ENCODE measurements at regions not wholly inside any gene's neighbourhood (a gene's known extent, or its start where the extent isn't known, plus 50 kb on each side); places are given as distances from the start of the nearest gene placed in this dataset.
"Not testable (repeated sequence)": the region's sequence is repeated elsewhere in the genome, so short reads cannot be mapped to it uniquely, and the experiment has no call there.

GRCh38 chr1:83508485-83509151 is 490.3 kb downstream of the TTLL7 start:
- no peak for DNase-seq

GRCh38 chr1:83505148-83505547 is 493.8 kb downstream of the TTLL7 start:
- DNase-seq: no peak

GRCh38 chr1:83503153-83503552 is 495.8 kb downstream of the TTLL7 start:
- no peak for DNase-seq

- DNase-seq: no peak
Observed at GRCh38 chr1:83500987-83501591, 497.8 kb downstream of the TTLL7 start.

GRCh38 chr1:83500531-83500930 is 498.4 kb downstream of the TTLL7 start:
- DNase-seq: no peak

- DNase-seq: no peak
Observed at GRCh38 chr1:83499998-83500397, 498.9 kb downstream of the TTLL7 start.

GRCh38 chr1:83497563-83497962 is 501.4 kb downstream of the TTLL7 start:
- no peak for DNase-seq

- DNase-seq: no peak
Observed at GRCh38 chr1:83495560-83495959, 503.4 kb downstream of the TTLL7 start.

GRCh38 chr1:83493633-83494032 is 505.3 kb downstream of the TTLL7 start:
- DNase-seq: no peak

GRCh38 chr1:83491930-83492329 is 507.0 kb downstream of the TTLL7 start:
- DNase-seq: no peak

GRCh38 chr1:83490988-83491387 is 507.9 kb downstream of the TTLL7 start:
- DNase-seq: no peak

GRCh38 chr1:83488105-83488504 is 510.8 kb downstream of the TTLL7 start:
- not testable (repeated sequence) for DNase-seq

GRCh38 chr1:83487460-83487859 is 511.5 kb downstream of the TTLL7 start:
- not testable (repeated sequence) for DNase-seq

- not testable (repeated sequence) for DNase-seq
Observed at GRCh38 chr1:83485314-83486019, 513.5 kb downstream of the TTLL7 start.

- DNase-seq: not testable (repeated sequence)
Observed at GRCh38 chr1:83481284-83481683, 517.6 kb downstream of the TTLL7 start.

- not testable (repeated sequence) for DNase-seq
Observed at GRCh38 chr1:83479591-83480239, 519.2 kb downstream of the TTLL7 start.

GRCh38 chr1:83478127-83478526 is 520.8 kb downstream of the TTLL7 start:
- DNase-seq: not testable (repeated sequence)

GRCh38 chr1:83476518-83476917 is 522.4 kb downstream of the TTLL7 start:
- not testable (repeated sequence) for DNase-seq

GRCh38 chr1:83474946-83475345 is 524.0 kb downstream of the TTLL7 start:
- DNase-seq: not testable (repeated sequence)

GRCh38 chr1:83473986-83474385 is 524.9 kb downstream of the TTLL7 start:
- not testable (repeated sequence) for DNase-seq

- not testable (repeated sequence) for DNase-seq
Observed at GRCh38 chr1:83472066-83472465, 526.9 kb downstream of the TTLL7 start.

GRCh38 chr1:83471272-83471671 is 527.7 kb downstream of the TTLL7 start:
- not testable (repeated sequence) for DNase-seq

GRCh38 chr1:83468336-83468735 is 530.6 kb downstream of the TTLL7 start:
- not testable (repeated sequence) for DNase-seq
